ENCODE measurements at regions not wholly inside any gene's neighbourhood (a gene's known extent, or its start where the extent isn't known, plus 50 kb on each side); places are given as distances from the start of the nearest gene placed in this dataset.

GRCh38 chr5:29780401-29780800, 1413.1 kb upstream of the CDH6 start:
- TF ChIP-seq GATA3 (IDR thresholded peaks at IDR 0.05; ENCODE audit: low read depth, low read length) (no peak), GATA2 (IDR thresholded peaks at IDR 0.05; ENCODE audit: low read depth, low read length) (no peak)
